ENCODE measurements at regions not wholly inside any gene's neighbourhood (a gene's known extent, or its start where the extent isn't known, plus 50 kb on each side); places are given as distances from the start of the nearest gene placed in this dataset.

DNA sequence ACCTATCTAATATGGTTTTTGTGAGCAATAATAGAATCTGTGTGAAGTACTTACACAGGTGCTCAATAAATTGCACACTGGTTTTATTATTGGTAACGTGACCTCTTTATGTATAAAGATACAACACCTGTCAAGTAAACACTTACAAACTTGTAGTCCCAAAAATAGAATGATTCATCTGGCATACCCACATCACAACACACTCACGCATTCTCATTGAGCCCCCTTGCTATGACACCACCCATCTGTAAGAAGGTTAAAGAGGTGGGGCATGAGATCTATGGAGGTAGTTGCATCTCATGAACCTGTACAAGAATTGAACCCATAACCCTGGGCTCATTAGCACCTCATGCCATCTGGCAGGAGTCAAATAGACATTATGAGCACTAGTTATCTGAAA is 134.9 kb upstream of the THBS1 start:
- TF ChIP-seq, protein P1, sequence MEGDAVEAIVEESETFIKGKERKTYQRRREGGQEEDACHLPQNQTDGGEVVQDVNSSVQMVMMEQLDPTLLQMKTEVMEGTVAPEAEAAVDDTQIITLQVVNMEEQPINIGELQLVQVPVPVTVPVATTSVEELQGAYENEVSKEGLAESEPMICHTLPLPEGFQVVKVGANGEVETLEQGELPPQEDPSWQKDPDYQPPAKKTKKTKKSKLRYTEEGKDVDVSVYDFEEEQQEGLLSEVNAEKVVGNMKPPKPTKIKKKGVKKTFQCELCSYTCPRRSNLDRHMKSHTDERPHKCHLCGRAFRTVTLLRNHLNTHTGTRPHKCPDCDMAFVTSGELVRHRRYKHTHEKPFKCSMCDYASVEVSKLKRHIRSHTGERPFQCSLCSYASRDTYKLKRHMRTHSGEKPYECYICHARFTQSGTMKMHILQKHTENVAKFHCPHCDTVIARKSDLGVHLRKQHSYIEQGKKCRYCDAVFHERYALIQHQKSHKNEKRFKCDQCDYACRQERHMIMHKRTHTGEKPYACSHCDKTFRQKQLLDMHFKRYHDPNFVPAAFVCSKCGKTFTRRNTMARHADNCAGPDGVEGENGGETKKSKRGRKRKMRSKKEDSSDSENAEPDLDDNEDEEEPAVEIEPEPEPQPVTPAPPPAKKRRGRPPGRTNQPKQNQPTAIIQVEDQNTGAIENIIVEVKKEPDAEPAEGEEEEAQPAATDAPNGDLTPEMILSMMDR (IDR thresholded peaks at IDR 0.05): no peak
- TF ChIP-seq POLR2A (IDR thresholded peaks at IDR 0.05) (no peak), POLR2AphosphoS5 (IDR thresholded peaks at IDR 0.05) (no peak)
